DMS153 (cell line): ENCODE measurements at regions not wholly inside any gene's neighbourhood (a gene's known extent, or its start where the extent isn't known, plus 50 kb on each side); places are given as distances from the start of the nearest gene placed in this dataset.

Experiments used
- DNase-seq: peaks from one replicate; lab custom pipeline; 2025; lab: John Stamatoyannopoulos, UW

- DNase-seq: no peak
Observed at GRCh38 chr15:81524496-81524895, 150.5 kb upstream of the TMC3 start.

- no peak for DNase-seq
Observed at GRCh38 chr15:81523867-81524266, 149.9 kb upstream of the TMC3 start.

- DNase-seq: no peak
Observed at GRCh38 chr15:81520480-81520879, 146.5 kb upstream of the TMC3 start.

GRCh38 chr15:81516461-81516860 is 142.4 kb upstream of the TMC3 start:
- no peak for DNase-seq

- no peak for DNase-seq
Observed at GRCh38 chr15:81516012-81516411, 142.0 kb upstream of the TMC3 start.

- no peak for DNase-seq
Observed at GRCh38 chr15:81514725-81515124, 140.7 kb upstream of the TMC3 start.

GRCh38 chr15:81511138-81511537 is 137.1 kb upstream of the TMC3 start:
- no peak for DNase-seq

GRCh38 chr15:81507831-81508230 is 133.8 kb upstream of the TMC3 start:
- no peak for DNase-seq

- no peak for DNase-seq
Observed at GRCh38 chr15:81506936-81507335, 132.9 kb upstream of the TMC3 start.

- no peak for DNase-seq
Observed at GRCh38 chr15:81506071-81506470, 132.1 kb upstream of the TMC3 start.

- DNase-seq: no peak
Observed at GRCh38 chr15:81504170-81504905, 130.3 kb upstream of the TMC3 start.

- DNase-seq: no peak
Observed at GRCh38 chr15:81502439-81502838, 128.4 kb upstream of the TMC3 start.

GRCh38 chr15:81500081-81500480 is 126.1 kb upstream of the TMC3 start:
- DNase-seq: no peak

- DNase-seq: no peak
Observed at GRCh38 chr15:81498294-81498693, 124.3 kb upstream of the TMC3 start.

GRCh38 chr15:81497238-81497637 is 123.2 kb upstream of the TMC3 start:
- DNase-seq: no peak

- no peak for DNase-seq
Observed at GRCh38 chr15:81495780-81496467, 121.9 kb upstream of the TMC3 start.

- no peak for DNase-seq
Observed at GRCh38 chr15:81492969-81493645, 119.1 kb upstream of the TMC3 start.

- no peak for DNase-seq
Observed at GRCh38 chr15:81492331-81492968, 118.4 kb upstream of the TMC3 start.

- DNase-seq: no peak
Observed at GRCh38 chr15:81491414-81492096, 117.5 kb upstream of the TMC3 start.

- no peak for DNase-seq
Observed at GRCh38 chr15:81485806-81486205, 111.8 kb upstream of the TMC3 start.

GRCh38 chr15:81484086-81484955 is 110.3 kb upstream of the TMC3 start:
- no peak for DNase-seq
